Tongue (tissue), 1 donor: ENCODE measurements at regions not wholly inside any gene's neighbourhood (a gene's known extent, or its start where the extent isn't known, plus 50 kb on each side); places are given as distances from the start of the nearest gene placed in this dataset.

Source experiments
- DNase-seq: peaks from one replicate; pipeline ENCODE4 v3.0.0-alpha.2; 2015

DNA sequence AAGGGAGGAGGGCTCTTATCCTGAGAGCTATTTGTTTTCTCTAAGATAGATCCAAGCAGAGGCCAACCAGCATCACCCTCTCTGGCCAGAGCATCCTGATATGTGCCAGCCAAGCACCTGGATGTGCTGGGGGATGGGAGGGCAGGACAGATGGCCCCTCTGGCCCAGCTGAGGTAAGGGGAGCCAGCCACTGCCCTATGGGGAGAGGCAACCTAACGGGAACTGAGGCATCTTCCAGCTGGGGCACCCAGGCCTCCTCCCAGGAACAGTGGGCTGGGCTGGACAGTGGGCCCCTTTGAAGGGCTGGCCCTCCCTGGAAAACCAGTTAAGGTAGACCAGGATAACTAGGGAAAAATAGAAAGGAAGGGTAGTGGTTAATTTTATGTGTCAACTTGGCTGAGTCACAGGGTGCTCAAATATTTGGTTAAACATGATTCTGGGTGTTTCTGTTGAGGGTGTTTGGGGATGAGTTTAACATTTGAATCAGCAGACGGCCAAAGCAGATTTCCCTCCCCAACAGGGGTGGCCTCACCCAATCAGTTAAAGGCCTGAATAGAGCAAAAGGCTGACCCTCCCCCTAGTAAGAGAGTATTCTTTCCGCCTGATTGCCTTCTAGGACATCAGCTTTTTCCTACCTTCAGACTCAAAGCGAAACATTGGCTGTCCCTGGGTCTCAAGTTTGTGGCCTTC is 595.1 kb downstream of the BUD13 start:
- no peak for DNase-seq

GRCh38 chr11:116176484-116177005 is 596.2 kb downstream of the BUD13 start:
- no peak for DNase-seq

DNA sequence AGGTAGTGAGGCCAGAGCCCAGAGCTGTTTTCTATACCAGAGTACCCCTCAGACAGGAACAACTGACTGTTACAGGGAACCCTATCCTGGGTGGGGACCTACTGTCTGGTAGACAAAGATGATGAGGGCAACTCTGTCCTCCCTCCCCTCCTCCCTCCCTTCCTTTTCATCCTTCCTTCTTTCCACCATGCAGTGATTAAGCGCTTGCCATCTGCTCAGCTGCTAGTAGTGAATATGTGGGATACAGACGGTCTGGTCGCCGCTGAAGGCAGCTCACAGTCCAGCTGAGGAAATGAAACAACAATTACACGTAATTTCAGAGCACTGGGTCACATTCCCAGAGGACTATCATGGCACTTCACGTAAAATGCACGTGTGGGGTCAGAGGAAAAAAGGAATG is 597.1 kb downstream of the BUD13 start:
- no peak for DNase-seq

DNA sequence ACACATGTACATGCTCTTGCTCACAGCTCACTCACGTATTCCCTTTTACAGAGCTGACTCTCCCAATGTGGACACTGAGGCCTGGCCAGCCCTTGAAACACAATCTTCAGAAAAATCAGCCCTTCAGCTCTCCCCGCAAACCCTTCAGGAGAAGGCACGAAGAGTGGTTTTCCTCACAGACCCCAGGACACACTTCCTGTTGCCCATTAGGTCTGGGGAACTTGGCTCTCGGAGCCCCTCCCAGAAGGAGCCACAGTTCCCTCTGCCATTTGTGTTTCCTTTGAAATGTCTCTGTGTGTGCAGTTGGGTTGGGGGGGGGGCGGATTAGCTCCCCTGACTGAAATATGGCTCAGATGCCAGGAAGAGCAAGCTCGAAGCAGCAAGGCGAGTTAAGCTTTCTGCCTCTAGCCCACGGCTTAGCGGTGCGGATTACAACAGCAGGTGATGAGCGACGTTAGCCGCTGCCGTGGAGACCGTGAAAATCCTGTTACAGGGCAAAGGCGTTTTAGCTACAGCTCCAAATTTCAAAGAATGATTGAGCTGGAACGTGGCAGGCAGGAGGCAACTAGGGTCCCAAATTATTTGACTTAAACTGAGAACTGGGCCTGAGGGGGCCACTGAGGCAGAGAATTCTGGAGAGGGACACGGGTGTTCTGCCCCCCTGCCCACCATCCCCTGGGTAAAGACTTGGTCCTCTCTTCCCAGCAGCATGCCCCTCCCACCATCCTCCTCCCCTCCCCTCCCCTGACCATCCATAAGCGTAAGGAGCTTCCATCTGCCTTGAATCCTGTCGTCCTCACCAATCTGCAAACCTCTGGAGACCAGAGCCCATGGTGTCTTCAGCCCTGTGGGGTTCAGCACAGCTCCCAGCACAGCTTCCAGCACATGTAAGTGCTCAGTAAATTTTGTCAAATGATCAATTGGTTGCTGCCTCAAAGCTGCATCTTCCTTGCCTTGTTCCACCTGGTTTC is 598.6 kb downstream of the BUD13 start:
- peak; percentile 56 for DNase-seq

GRCh38 chr11:116173506-116173905 is 599.3 kb downstream of the BUD13 start:
- no peak for DNase-seq

- DNase-seq: no peak
These were observed 599.9 kb downstream of the BUD13 start for GRCh38 chr11:116172851-116173250.

- no peak for DNase-seq
These were observed 600.6 kb downstream of the BUD13 start for GRCh38 chr11:116172156-116172555.

- DNase-seq: no peak
These were observed 601.3 kb downstream of the BUD13 start for GRCh38 chr11:116171271-116172140.

DNA sequence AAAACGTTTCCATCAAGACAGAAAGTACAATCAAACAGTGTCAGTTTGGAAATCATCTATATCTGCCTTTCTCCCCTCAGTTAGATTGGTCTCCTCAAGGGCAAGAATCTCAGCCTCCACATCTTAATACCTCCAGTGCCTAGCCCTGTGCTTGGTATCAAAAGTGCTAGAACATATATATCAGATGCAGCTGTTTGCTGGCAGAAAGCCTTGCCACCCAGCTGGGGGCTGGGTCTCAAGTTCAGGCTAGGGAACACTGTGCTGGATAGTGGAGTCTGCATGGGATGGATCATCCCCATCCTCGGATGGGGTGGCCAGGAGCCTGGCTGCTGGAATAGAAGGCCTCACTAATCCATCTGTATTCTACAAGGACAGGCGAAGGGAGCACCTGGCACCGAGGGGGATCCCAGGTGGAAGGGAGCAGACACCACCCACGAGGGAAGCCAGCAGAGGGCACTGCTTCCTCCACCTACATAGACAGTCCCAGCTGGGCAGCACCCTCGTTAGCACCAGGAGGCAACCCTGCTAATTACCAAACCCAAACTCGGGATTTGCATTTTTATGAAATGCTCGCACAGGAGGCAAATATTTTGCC is 602.2 kb downstream of the BUD13 start:
- DNase-seq: no peak

- no peak for DNase-seq
These were observed 603.0 kb downstream of the BUD13 start for GRCh38 chr11:116169776-116170175.

- DNase-seq: no peak
These were observed 604.4 kb downstream of the BUD13 start for GRCh38 chr11:116168459-116168787.

GRCh38 chr11:116167706-116168458 is 604.9 kb downstream of the BUD13 start:
- no peak for DNase-seq

DNA sequence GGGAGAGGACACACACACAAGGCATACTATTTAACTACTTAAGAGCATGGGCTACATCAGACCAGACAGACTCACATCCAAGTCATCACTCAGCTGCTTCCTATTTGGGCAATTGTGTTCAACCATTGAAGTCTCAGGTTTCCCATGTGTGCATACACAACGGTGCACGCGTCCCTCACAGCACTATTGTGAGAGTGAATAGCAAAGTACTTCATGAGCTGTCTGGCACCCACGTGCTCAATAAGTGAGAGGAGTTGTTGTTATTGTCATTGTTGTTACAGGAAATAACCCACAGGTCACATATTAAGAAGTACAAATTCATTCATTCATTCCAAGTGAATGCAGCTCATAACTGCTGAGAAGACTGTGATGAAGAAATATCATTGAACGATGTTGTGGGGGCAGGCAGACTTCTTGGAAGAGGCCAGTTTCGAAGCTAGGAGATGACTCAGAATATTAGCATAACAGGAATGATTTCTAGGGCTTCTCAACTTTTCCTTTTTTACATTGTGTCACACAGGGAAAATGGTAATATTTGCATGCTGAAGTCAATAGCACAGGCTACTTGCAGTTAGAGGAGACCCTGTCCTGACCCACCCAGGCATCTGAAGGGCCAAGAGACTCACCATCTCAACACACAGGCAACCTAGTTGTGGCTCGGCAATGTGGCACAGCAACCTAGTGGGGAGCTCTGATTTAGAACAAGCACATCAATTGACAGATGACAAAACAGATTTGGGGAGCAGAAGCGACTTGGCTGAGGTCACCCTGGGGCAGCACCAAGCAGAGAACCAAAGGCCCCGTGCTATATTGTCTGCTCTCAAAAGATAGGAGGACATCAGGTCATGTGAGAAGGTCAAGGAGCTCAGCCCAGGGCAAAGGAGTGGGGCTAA is 606.0 kb downstream of the BUD13 start:
- DNase-seq: no peak

DNA sequence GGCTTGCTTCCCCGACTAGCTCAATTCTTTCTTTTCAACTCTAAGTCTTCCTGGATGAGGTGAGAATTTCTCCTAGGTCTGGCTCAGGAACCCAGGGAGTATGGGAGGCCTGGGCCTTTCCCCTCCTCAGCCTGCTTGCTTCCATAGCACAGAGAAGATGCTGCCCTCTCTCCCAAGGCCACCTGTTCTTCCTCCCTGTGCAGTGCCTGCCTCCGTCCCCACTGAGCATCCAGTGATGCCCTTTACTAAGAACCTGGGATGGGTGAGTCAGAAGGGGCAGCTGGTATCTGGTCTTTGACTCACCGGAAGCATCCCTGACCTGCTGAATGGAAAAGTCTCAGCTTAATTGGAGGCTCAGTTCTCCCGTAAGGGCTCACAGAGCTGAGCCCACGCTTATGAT is 607.9 kb downstream of the BUD13 start:
- no peak for DNase-seq

- DNase-seq: peak; percentile 64
These were observed 609.9 kb downstream of the BUD13 start for GRCh38 chr11:116162886-116163230.

- no peak for DNase-seq
These were observed 610.5 kb downstream of the BUD13 start for GRCh38 chr11:116162086-116162885.

- no peak for DNase-seq
These were observed 624.1 kb downstream of the BUD13 start for GRCh38 chr11:116148645-116149044.

DNA sequence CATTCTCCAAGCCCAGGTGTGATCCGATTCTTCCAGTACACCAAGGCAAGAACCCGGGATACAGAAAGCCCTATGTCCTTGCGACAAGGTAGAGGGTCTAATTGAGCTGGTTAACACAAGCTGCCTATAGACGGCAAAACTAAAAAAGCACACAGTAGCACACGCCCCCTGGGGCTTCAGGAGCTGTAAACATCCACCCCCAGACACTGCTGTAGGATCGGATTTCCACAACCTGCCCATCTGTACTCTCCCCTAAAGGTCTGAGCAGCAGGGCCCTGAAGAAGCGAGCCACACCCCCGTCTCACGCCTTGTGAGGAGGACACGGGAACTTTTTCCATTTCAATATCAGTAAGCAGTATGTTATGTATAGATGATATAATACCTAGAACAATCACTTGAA is 624.7 kb downstream of the BUD13 start:
- no peak for DNase-seq

- no peak for DNase-seq
These were observed 627.5 kb downstream of the BUD13 start for GRCh38 chr11:116145187-116145865.
